ENCODE measurements at regions not wholly inside any gene's neighbourhood (a gene's known extent, or its start where the extent isn't known, plus 50 kb on each side); places are given as distances from the start of the nearest gene placed in this dataset.

- DNase-seq (ENCODE audit: insufficient read length, low spot score) (no peak), FAIRE-seq (no peak)
- TF ChIP-seq CTCF (IDR thresholded peaks at IDR 0.05; ENCODE audit: insufficient read depth, missing control alignments) = no peak
Observed at GRCh38 chr5:68371607-68372006, 156.1 kb downstream of the PIK3R1 start.

- DNase-seq (ENCODE audit: insufficient read length, low spot score) (no peak), FAIRE-seq (no peak)
- TF ChIP-seq CTCF (IDR thresholded peaks at IDR 0.05; ENCODE audit: insufficient read depth, missing control alignments) = no peak
Observed at GRCh38 chr5:68372161-68372560, 156.6 kb downstream of the PIK3R1 start.

- no peak for FAIRE-seq
Observed at GRCh38 chr5:68373050-68373449, 157.5 kb downstream of the PIK3R1 start.

GRCh38 chr5:68374796-68375518 is 159.4 kb downstream of the PIK3R1 start:
- FAIRE-seq (no peak), DNase-seq (ENCODE audit: insufficient read length, low spot score) (no peak)
- no peak for TF ChIP-seq CTCF (IDR thresholded peaks at IDR 0.05; ENCODE audit: insufficient read depth, missing control alignments)

More at GRCh38 chr5:68373050-68373449, 157.5 kb downstream of the PIK3R1 start:
- TF ChIP-seq CTCF (IDR thresholded peaks at IDR 0.05; ENCODE audit: insufficient read depth, missing control alignments) = no peak
- DNase-seq (ENCODE audit: insufficient read length, low spot score) = no peak

- TF ChIP-seq CTCF (IDR thresholded peaks at IDR 0.05; ENCODE audit: insufficient read depth, missing control alignments) = no peak
- DNase-seq (ENCODE audit: insufficient read length, low spot score) (no peak), FAIRE-seq (no peak)
Observed at GRCh38 chr5:68375540-68375939, 160.0 kb downstream of the PIK3R1 start.

GRCh38 chr5:68376935-68377334 is 161.4 kb downstream of the PIK3R1 start:
- DNase-seq (ENCODE audit: insufficient read length, low spot score) = no peak
- FAIRE-seq = no peak
- no peak for TF ChIP-seq CTCF (IDR thresholded peaks at IDR 0.05; ENCODE audit: insufficient read depth, missing control alignments)

- no peak for FAIRE-seq
- TF ChIP-seq CTCF (IDR thresholded peaks at IDR 0.05; ENCODE audit: insufficient read depth, missing control alignments) = no peak
- DNase-seq (ENCODE audit: insufficient read length, low spot score) = no peak
Observed at GRCh38 chr5:68377733-68378132, 162.2 kb downstream of the PIK3R1 start.

Measured in D721Med (cell line).